Inferior parietal cortex (tissue), 1 donor: ENCODE measurements at regions not wholly inside any gene's neighbourhood (a gene's known extent, or its start where the extent isn't known, plus 50 kb on each side); places are given as distances from the start of the nearest gene placed in this dataset.
"Not testable (repeated sequence)": the region's sequence is repeated elsewhere in the genome, so short reads cannot be mapped to it uniquely, and the experiment has no call there.

Source experiments
- DNase-seq: peaks from one replicate; pipeline ENCODE4 v3.0.0-alpha.2; 2016; ENCODE audit errors: extremely low spot score

- no peak for DNase-seq
Measured at GRCh38 chr3:84679211-84679610, 279.6 kb upstream of the CADM2 start.

GRCh38 chr3:84680700-84681099, 278.1 kb upstream of the CADM2 start:
- DNase-seq: no peak

DNA sequence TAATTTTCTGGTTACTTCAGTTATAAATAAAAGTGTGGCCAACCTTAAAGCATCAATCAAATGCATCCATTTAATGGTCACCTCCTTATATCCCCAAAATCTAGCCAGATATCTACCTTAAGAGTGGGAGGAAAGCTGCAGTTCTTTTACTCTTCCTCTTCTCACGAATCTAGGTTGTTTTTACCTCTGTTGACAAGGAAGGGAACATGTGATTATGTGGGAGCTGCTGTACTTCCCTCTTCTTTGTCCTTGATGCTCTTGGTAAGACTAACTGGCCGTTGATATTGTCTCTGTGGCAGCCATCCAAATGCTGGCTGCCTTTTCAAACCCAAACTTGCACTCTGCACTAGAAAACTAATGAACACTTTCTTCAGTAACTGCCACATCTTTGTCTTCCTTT, 275.3 kb upstream of the CADM2 start:
- no peak for DNase-seq

DNA sequence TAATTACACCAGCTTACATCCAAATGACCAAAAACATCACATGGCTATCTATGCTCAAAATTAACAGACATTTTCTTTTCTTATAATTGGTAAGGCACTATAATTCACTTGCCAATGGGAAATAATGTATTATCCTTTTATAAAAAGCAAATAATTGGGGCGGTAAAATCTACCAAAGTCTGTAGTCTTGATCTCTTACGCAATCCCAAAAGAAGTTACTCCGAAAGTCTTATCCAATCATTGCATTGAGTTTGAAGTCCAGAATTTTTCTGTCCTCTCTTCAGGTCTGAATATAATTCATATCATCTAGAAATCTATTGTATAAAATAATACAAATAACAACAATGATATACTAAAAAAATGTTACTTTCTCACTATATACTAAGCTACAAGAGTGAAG, 273.3 kb upstream of the CADM2 start:
- no peak for DNase-seq

- no peak for DNase-seq
Measured at GRCh38 chr3:84692261-84692660, 266.5 kb upstream of the CADM2 start.

- DNase-seq: not testable (repeated sequence)
Measured at GRCh38 chr3:84710288-84710687, 248.5 kb upstream of the CADM2 start.

- no peak for DNase-seq
Measured at GRCh38 chr3:84717894-84718293, 240.9 kb upstream of the CADM2 start.

GRCh38 chr3:84724877-84725276, 233.9 kb upstream of the CADM2 start:
- no peak for DNase-seq

GRCh38 chr3:84727616-84728015, 231.2 kb upstream of the CADM2 start:
- DNase-seq: peak; percentile 27

GRCh38 chr3:84734731-84735130, 224.1 kb upstream of the CADM2 start:
- not testable (repeated sequence) for DNase-seq

GRCh38 chr3:84738086-84738485, 220.7 kb upstream of the CADM2 start:
- no peak for DNase-seq

DNA sequence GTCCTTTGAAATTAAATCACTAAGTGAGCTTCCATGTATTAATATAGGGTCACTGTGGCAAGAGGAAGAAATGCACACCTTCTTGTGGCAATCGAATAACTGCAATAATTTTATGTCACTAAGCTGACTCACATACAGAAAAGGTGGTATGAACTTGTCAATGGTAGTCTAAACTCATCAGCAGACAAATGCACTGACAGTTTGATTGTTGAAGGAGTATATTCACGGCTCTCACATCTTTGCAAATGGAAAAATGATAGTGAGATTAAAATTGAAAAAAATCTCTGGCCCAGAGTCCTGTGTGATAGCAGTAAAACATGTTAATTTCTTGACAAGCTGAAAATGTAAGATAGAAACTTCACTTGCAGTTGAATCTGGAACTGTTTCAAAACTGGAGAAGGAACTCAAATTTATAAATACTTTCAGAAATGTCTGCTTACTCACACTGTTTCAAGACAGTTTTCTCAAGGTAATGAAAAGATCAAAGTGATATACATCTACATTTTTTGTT, 215.8 kb upstream of the CADM2 start:
- peak; percentile 18 for DNase-seq

GRCh38 chr3:84744130-84744529, 214.7 kb upstream of the CADM2 start:
- DNase-seq: no peak

GRCh38 chr3:84755860-84756259, 202.9 kb upstream of the CADM2 start:
- no peak for DNase-seq

GRCh38 chr3:84759361-84759760, 199.4 kb upstream of the CADM2 start:
- DNase-seq: no peak

DNA sequence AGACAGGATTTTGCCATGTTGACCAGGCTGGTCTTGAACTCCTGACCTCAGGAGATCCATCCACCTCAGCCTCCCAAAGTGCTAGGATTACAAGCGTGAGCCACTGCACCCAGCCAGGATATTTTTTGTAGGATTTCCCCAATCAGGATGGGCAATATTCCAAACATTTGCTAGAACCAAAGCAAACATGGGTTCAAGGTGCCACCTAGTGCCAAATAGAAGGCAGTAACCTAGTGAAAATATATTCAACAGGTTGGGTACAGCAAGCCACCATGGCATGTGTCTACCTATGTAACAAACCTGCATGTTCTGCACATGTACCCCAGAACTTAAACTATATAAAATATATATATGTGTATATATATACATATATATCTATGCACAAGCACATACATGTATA, 185.9 kb upstream of the CADM2 start:
- DNase-seq: no peak

- DNase-seq: no peak
Measured at GRCh38 chr3:84783281-84783680, 175.5 kb upstream of the CADM2 start.

DNA sequence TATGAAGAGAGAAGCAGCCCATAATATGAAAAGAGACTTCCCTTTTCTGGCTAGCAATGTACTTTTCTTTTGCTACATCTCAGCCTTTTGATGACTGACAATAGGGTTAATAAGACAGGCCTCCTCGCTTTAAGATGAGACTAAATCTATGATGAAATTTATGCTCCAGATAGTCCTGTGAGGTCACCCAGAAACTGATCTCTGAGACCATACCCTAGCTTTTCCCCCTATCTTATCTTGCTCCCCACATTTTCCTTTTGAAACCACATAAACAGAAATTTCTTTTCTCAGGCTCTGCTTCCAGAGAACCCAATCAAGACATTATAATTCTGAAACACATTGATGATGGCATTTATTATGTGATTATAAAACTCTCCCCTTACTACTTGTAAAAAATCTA, 168.8 kb upstream of the CADM2 start:
- DNase-seq: no peak

- DNase-seq: no peak
Measured at GRCh38 chr3:84806958-84807357, 151.8 kb upstream of the CADM2 start.

GRCh38 chr3:84820126-84820525, 138.7 kb upstream of the CADM2 start:
- DNase-seq: no peak

- no peak for DNase-seq
Measured at GRCh38 chr3:84820906-84821305, 137.9 kb upstream of the CADM2 start.

GRCh38 chr3:84825817-84826216, 133.0 kb upstream of the CADM2 start:
- no peak for DNase-seq

DNA sequence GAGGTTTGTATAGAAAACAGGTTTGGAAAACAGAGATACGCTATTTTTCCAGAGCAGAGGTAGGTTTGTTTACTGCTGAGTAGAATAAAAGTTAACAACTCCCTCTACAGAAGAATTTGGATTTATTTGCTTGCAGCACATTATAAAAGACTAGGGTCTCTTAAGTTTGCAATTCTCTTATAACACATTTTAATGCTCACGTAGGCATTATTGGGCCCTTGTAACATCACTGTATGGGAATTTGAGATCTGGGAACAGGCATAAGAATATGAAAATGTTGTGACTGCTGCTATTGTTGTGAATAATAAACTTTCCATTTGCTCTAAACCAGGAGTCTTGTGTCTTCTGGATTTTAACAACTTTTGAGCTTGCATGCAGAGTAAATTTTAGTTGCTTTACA, 128.3 kb upstream of the CADM2 start:
- DNase-seq: no peak

GRCh38 chr3:84835366-84835765, 123.4 kb upstream of the CADM2 start:
- no peak for DNase-seq

GRCh38 chr3:84836961-84837360, 121.8 kb upstream of the CADM2 start:
- DNase-seq: no peak
